ENCODE measurements at regions not wholly inside any gene's neighbourhood (a gene's known extent, or its start where the extent isn't known, plus 50 kb on each side); places are given as distances from the start of the nearest gene placed in this dataset.
"Not testable (repeated sequence)": the region's sequence is repeated elsewhere in the genome, so short reads cannot be mapped to it uniquely, and the experiment has no call there.

DNA sequence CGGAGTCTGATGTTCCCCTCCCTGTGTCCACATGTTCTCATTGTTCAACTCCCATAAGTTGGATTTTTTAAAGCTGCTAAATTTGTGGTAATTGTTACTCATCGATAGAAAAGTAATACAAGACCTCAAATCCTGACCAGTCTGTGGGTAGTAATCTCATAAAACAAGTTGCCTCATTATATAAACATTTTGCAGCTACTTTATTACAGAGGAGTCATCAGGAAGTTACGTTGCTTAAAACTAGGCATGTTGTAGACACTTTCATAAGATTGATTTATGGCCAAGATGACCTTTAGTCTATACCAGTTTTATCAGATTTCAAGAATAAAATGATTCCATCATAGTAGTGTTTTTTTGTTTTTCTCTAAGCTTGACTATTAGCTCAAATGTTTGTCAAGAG lies 208.8 kb downstream of the GIPC2 start:
- DNase-seq: no peak

DNA sequence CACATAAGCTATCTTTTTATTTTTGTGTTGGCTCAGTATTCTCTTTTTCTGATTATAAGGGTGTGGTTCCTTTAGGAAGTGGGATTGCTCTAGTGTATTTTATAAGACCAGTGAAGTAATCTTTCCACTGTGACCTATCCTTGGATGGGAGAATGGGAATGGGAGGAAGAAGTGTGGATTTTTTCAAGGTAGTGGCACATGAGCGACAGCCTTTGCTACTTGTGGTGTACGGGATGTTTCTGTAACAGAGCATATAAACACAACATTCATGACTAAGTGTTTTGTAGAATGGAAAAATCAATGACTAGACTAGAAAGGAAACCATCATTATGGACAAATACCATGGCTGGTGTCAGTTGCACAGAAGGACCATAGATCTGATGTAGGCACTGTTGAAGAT lies 209.6 kb downstream of the GIPC2 start:
- no peak for DNase-seq

DNA sequence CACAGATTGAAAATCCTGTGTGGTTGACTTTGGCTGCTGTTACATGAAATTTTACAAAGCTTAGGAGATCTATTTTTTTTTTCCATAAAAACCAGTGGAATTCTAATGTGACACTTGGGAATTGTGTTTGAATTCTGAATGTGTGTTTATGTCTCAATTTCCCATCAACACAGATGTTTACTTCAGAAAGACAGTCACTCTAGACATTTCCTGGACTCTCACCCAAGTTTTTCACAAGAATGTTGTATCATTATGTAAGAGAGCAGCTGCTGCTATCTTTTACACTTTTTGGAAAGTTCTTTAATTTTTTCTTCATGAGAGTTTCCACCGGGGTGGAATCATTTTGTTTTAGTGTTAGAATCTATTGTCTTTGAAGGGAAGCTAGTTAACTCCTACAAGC lies 210.1 kb downstream of the GIPC2 start:
- no peak for DNase-seq

DNA sequence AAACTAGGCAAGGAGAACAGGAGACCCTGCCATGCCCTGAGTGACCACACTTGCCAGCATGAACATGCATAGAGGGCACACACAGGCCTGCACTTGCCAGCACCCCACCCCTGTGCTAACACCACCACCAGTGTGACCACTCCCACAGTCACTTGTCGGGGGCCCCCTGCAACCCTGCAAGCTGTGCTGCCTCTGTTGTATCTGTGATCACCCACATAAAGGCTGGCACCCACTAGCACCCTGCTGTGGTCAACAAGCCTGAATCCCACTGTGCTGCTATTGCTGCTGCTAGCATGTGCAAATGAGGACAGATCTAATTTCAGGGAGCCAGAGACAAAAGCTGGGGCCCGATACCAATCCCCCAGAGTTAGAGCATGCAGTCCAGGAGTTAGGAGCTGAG lies 217.7 kb downstream of the GIPC2 start:
- DNase-seq: no peak

DNA sequence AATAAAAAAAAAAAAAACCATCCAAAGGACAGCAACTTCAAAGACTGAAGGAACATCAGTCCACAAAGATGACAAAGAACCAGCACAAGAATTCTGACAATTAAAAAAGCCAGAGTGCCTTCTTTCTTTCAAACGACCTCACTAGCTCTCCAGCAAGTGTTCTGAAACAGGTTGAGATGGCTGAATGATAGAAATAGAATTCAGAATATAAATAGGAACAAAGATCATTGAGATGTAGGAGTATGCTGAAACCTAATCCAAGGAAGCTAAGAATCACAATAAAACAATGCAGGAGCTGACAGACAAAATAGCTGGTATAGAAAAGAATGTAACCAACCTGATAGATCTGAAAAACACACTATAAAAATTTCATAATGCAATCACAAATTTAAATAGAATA lies 218.2 kb downstream of the GIPC2 start:
- DNase-seq: no peak

DNA sequence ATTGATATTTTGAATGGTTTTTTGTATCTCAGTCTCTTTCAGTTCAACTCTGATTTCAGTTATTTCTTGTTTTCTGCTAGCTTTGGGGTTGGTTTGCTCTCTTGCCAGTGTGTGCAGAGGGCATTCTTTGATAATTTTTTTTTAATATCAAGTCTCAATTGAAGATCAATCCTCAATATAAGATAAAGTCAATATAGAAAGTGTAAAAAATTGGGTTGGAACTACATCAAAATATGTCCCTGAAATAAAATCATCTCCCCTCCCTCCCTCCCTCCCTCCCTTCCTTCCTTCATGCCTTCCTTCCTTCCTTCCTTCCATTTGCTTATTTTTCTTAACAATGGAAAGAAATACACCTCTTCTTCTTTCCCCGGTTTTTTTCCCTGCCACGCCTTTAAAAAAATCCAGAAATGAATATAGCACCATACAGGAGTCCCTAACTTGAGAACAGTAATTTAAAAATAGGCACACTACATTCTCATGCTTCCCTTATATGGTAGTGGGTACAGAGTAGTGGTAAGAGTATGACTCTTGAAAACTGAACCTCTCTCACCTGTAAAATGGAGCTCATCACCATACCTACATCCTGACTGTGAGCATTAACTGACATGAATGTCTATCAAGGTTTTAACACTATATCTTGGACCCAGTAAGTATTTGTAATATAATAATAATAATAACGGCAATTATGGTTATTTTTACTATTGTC lies 221.9 kb downstream of the GIPC2 start:
- DNase-seq: no peak

DNA sequence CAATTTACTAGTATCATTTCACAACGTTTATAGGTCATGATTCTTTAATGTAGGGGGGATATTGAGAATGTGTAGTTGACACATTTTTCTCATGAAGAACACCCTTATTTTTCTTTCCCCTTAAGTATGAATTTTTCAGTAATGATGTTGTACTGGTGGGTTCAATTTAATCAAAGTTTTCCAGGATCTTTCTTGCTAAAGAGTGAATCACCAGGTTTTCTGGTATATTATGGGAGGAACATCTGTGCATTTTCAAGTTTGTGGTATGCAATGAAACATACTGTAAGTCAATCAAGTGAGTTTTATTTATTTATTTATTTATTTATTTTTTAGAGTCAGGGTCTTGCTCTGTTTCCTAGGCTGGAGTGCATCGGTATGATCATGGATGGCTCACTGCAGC lies 221.2 kb upstream of the PTGFR start:
- no peak for DNase-seq

DNA sequence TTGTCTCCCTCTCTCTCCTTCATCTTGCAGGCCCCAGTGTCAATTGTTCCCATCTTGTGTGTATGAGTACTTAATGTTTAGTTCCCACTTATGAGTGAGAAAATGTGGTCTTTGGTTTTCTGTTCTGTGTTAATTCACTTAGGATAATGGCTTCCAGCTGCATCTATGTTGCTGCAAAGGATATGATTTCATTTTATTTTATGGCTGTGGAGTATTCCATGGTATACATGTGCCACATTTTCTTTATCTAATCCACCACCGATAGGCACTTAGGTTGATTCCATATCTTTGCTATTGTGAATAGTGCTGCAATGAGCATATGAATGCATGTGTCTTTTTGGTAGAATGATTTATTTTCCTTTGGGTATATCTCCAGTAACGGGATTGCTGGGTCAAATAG lies 219.4 kb upstream of the PTGFR start:
- not testable (repeated sequence) for DNase-seq

DNA sequence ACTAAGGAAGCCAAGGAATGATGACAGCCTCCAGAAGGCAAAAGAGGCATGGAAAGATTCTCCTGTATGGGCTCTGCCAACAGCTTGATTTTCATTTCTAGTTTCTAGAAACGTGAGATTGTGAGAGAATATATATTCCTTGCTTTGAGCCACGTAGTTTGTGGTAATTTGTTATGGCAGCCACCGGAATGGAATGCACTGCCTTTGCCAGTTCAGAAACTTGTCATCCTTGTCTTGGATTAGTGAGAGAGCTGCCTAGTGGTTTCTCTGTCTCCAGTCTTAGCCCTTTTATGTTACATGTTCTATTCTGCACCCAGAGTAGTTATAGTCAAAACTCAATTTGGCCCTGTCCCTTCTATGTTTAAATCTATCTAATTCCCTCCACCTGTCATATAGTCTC lies 216.0 kb upstream of the PTGFR start:
- DNase-seq: no peak

DNA sequence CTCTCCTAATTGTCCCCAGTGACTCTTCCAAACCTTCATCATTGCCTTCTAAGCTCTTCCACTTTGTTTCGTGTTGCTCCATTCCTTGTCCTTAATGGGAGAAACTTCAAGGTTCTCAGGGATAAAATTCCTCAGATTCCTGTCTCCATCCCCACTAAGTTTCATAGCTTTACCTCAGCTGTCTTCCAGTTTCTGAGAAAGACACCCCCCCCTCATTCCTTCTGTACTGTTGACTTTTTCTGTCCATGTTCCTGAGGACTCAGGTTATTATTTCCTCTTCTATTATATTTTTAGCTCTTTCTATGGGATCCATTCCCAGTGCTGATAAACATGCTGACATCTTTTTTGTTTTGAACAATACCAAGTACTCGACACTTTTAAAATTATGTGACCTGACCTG lies 215.3 kb upstream of the PTGFR start:
- no peak for DNase-seq

DNA sequence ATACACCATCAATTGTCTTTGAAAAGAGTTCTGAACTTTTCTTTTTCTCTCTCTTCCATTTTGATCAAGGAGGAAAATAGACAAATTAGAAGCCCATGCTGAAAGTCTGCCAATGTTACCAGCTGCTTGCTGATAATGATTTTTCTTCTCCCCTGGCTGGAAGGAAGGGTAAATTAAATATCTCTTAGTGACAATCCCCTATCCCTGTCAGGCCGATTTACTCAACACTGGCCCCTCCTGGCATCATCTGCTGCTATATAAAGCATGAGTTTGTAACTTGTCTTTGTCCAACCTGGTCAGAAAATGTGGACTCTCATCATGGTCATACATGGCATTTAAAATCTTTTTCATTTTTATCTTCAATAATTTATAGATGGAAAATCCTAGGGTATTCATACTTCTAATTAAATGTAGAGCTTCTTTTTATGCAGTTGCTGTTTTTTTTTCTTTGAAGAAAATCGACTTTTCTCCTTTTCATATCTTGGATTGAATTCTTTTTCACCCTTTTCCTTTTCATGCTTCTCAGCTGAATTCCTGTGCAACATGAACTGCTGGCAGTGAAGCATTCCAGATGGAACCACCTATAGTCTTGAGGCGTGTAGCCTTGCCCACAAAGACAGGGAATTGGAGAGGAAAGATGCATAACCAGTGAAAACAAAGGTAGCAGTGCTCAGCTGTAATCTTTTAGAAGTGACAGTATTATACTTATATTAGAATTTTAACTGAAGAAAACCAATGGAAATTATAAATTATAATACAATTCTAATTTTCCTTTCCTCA lies 214.7 kb upstream of the PTGFR start:
- no peak for DNase-seq

DNA sequence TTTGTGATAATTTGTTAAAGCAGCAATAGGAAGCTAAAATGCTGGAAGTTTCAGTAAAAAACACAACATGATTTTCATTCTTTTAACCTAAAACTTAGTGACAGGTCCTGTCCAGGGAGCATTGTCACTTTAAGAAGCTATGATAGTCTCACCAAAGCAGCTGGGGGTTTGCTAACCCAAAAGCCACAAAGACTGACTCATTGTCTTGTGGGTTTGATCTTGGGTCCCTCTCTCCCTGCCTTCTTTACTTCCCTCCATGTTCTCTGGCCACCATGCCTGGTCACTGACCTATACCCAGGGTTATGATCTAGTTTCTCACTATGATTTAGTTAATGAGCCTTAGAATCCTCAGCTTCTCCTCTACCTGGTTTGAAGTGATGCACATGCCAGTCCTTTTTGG lies 213.5 kb upstream of the PTGFR start:
- no peak for DNase-seq

DNA sequence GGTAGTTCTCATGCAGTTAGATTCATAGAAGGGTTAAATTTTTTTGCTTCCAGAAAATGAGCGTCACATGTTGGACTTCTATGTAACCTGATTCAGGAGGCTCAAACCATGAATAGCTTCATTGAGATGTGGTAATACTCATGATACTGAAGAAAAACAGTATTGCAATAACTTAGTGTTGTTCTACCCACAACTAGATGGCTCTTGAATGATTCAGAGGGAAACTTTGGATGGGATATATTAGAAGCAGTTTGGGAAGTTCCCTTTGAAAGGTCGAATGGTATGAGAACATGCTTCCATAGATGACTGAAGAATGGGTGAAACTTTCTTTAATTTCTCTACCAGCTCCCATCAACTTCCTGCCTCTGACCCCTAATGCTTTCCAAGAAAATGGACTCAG lies 211.7 kb upstream of the PTGFR start:
- DNase-seq: no peak

DNA sequence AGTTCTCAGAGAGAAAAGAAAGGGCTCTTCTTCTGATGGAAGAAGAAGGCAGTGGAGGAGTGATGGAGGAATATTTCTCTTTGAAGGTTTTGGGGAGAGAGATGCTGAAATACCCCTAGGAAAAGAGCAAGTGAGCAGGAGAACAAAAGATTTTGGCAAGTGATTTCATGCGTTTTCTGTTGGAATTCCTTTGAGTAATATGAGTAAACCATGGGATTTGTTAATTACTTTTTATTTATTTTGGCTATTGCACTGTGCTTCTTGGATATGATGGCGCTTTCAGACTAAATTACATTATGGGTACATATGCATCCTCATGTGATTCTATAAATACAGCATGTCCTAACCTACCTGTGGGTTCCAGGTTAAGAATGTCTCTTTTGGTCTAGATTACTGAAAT lies 210.1 kb upstream of the PTGFR start:
- no peak for DNase-seq

DNA sequence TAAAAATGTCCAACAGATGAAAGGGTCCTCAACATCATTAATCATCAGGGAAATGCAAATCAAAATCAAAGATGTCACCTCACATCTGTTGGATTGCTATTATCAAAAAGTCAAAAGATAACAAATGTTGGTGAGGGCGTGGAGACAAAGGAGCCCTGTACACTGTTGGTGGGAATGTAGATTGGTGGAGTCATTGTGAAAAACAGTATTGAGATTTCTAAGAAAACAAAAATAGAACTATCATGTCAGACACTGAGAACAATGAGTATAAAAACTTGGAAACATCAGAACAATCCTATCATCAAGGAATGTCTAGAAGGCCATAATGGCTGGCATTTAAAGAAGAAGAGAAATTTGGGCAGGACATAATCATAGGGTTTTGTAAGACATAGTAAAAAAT lies 209.2 kb upstream of the PTGFR start:
- no peak for DNase-seq

DNA sequence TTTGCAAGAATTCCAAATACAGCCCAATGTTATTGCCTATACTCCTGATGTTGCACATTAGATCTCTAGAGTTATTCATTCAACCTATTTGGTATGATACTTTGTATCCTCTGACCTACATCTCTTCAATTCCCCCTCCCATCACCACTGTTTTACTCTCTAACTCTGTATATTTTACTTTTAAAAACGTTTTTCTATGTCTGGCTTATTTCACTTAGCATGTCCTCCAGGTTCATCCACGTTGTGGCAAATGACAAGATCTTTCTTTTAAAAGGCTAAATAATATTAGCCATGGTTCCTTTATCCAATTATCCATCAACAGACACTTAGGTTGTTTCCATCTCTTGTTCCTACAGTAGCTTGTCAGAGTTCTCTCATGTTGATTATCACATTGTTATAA lies 207.1 kb upstream of the PTGFR start:
- no peak for DNase-seq

DNA sequence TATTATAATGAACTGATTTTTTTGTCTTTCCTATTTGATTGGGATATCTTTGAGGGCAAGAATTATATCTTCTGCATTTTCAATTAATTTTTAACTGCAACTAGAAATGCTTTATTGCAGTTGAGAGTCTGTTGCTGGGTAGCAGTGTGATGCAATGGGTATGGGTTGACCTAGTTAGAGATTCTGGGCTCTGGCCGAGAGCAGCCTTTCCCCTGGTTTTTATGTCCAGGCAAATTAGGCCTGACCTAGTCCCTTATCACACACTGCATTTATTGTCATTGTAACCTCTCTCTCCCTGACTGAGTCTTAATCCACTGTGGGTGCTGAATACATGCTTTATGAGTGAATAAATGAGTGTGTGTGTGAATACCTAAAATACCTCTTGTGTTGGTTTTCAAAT lies 206.4 kb upstream of the PTGFR start:
- DNase-seq: no peak

DNA sequence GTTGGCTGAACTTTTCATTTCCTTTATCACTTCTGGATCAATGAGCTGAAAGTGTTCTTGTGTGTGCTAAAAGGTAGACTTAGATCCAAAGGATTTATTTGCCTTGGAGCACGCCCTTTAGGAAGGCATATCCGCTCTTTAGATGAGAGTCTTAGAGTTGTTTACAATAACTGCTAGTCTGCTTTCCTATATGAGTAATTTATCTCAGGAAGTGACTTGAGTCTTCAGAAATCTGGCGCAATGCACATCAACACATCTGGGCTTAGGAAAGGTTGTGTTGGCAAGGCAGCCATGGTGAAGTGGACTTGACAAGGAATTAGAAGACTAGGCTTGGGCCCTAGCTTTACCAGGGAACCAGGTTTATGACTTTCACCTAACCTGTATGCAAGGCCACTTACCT lies 204.1 kb upstream of the PTGFR start:
- no peak for DNase-seq

DNA sequence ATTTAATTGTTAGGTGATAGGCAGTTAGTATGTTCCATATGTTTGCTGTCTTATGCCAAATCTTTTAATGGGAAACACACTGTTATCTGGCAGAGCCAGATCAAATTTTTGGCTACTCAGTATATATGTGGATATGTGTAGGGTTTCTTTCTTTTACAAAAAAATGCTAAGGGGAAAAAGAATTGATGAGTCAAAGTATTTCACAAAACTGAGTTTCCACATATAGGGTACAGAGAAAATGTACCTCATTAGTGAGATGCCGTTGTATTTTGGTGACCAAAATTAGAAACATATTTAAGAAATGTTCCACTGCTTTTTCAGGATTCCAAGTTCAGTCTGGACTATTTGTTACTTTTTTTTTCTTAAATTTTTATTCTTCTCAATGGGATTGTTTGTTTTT lies 201.2 kb upstream of the PTGFR start:
- no peak for DNase-seq

DNA sequence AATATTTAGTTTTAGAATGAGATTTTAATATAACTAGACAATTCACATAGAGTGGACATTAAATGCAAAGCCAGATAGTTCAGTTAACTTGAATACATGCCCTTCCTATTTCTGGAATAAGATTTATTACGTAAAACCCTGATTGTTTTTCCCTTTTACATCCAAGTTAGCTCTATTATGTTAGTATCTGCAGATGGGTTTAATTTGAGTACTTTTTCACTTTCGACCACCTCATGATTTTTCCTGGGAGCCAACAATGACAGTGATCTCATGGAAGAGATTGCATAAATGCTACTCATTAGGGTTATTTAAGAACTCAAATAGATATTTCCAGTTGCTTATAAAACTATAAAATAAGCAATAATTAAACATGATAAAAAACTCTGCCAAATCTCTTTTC lies 199.4 kb upstream of the PTGFR start:
- DNase-seq: no peak

DNA sequence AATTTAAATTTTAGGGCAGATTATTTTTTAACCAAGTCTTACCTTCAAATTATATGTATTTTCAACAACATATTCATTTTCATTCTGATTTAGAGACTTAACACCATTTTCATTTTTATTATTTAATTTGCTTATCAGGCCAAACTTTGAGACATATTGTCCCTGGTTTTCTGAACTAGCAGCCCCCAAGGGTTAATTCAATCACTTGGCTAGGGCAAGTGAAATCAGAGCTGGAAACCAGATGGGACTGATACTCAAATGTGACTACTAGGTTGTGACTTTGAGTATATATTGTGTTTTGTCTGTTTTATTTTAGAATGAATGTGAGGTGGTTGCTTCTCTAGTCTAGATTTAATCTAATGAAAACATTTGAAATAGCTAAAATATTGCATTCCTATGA lies 198.9 kb upstream of the PTGFR start:
- DNase-seq: no peak

DNA sequence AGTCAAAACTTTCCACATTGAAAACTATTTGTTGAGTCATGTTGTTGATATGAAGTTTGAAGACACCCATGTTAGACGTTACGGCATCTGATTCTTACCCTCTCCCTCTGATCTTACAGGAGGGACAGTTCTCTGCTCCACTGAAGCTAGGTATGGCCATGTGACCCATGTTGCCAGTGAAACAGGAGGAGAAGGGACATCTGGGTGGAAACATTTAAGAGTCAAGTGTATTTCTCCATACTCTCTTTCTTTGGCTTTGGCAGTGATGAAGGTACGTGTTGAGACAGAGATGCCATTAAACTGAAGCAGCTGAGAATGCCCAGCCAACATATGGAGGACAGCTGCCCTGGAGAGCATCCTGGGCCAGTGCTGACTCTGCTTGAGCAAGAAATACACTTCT lies 198.4 kb upstream of the PTGFR start:
- no peak for DNase-seq

DNA sequence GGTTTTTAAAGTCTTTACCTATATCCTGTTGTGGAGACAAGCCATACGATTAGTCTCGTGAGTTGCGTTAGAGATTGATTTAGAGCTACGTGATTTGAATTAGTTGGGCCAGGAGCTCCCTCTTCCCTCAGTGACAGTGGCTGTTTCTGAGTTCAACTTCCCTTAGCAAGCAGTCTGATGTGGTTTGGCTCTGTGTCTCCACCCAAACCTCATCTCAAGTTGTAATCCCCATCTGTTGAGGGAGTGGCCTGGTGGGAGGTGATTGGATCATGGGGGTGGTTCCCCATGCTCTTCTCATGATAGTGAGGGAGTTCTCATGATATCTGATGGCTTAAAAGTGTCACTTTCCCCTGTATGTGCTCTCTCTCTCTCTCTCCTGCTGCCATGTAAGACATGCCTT lies 192.9 kb upstream of the PTGFR start:
- DNase-seq: no peak

DNA sequence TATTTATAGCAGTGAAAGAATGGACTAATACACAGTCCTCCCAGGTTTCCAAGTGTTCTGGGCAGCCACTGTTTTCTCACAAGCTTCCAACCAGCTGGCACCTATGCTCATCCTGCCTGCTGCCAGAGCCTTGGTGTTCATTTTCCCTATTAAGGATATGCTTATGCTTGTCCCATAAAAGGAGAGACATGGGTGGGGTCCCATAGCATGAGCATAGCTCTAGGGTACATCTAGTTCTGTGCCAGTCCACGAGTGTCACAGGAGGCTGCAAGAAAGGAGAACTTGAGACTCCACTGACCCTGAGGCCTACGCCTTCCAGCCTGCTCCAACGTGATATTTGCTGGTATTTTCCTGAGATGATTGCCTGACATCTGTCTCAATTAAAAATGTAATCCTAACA lies 192.4 kb upstream of the PTGFR start:
- no peak for DNase-seq

DNA sequence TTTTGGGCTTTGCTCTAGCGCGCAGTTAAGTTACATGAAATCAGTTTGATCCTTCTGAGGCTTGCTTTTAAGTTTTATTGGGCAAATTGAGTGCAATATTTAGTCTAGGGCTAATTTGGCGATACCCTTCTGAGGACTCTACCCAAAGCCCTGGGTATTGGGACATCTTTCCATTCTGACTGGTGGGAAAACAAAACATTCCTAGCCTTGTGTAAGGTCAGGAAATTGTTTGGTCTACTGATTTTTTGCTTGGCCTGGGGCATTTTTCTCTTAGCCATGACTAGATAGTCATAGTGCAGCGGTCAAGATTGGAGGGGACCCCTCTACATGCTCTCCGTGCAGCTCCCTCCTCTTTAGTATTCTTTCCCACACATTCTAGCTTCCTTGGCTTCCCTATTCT lies 189.6 kb upstream of the PTGFR start:
- no peak for DNase-seq
